NOMO-1 (cell line): ENCODE measurements at regions not wholly inside any gene's neighbourhood (a gene's known extent, or its start where the extent isn't known, plus 50 kb on each side); places are given as distances from the start of the nearest gene placed in this dataset.
"Not testable (repeated sequence)": the region's sequence is repeated elsewhere in the genome, so short reads cannot be mapped to it uniquely, and the experiment has no call there.

Experiments
- DNase-seq, 2 experiments: peaks; one replicate each; lab custom pipeline; 2025; ENCODE audit not compliant: unreplicated experiment in 2 of 2; lab: John Stamatoyannopoulos, UW

DNA sequence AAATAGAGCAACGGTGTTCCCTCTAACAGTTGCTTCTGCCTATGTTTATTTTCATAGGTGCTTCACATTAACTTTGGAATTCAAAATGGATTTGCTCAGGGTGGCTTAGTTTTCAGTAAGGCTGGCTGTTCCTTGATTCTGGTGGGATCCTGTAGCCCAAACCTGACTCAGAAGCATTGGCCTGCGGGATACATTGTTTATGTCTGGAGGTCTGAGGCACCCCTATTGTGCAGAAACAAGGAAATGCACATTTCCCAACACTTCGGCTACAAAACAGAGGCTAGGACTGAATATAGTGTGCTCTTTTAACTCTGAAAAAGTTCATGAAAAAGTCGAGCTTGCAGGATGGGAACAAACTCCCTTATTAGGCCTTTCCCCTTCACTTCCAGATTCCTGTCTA lies 133.8 kb upstream of the F3 start:
- no peak for DNase-seq

DNA sequence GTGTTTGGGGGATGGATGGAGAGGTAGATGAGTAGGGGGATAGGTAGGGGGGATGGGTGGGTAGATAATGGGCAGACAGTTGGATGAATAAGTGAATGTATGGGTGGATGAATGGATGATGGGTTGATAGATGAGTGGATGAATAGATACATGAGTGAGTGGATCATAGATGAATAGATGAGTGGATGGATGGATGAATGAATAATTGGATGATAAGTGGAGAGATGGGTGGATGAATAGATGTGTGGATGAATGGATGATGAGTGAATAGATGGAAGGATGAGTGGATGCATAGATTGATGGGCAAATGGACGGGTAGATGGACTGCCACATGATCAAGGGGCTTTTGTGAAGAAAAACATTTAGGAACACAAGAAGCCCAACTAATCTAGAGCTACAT lies 133.3 kb upstream of the F3 start:
- DNase-seq, result no peak

DNA sequence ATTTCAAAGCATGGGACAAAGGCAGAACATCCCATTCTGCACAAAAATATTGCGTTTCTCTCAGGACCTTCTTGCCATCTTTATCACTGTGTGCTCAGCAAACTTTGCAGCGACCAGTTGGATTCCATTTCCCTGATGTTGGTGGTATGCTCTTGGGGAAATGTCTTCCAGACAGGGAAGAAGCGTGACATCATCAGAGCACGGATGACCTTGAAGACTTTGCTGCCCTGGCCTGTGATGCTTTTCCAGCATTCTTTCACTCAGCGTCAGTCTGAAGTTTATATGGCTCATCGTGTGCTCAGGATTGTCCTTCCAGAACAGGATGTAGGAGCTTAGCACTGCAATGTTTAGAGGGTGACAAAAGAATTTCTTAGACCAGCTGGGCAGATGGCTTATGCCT lies 131.4 kb upstream of the F3 start:
- DNase-seq, result no peak

DNA sequence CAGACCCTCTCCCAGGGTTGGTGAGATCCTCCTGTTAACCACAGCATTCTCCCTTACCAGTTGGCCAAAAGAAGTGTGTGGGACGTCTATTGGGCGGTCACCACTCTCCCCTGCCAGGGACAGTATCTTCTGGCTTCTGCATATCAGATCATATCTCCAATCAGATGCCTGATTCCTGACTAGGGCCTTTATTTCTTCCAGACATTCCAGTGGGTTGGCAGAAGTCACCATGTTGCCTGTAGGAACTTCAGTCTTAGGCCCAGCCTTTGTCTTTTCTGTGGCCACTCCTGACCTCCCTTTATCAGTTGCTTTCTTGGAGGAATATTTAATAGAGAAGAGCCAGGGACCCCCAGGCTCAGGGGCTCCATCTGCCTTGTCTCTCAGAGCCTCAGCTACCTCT lies 130.4 kb upstream of the F3 start:
- DNase-seq, result no peak

DNA sequence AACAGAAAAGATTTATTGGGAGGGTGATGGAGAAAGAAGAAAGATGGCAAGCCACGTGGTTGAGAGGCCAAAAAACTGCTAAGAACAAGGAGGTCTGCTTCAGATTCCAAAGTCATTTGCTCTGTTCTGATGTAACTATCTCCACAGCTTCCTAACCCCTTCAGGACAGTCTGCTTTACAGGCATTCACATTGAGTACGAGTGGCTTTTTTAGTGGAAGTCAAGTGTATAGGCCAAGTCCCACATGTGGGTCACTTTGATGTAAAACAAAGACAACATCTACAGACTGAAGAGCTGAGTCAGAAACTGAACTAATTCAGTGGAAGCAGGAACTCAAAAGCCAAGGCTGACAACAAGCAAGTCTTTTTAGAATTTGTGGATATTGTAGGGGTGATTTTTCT lies 128.7 kb upstream of the F3 start:
- no peak for DNase-seq

DNA sequence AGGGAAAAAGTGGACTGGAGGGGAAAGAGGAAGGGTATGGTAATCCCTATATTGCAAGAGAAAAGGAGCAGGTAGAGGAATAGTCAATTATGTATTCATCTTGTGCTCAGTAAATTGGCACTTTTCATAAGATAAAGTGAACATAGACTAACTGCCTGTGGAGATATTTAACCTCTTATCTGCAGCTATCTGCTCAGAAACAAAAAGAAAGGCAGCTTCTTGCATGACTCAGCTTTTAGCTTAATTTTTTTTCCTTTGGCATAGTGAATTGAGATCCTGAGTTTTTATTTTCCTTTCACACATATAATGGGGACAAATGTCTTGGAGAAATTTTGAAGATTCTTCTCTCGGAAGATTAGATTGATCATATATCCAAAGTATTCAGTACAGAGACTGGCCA lies 127.6 kb upstream of the F3 start:
- DNase-seq, result no peak

DNA sequence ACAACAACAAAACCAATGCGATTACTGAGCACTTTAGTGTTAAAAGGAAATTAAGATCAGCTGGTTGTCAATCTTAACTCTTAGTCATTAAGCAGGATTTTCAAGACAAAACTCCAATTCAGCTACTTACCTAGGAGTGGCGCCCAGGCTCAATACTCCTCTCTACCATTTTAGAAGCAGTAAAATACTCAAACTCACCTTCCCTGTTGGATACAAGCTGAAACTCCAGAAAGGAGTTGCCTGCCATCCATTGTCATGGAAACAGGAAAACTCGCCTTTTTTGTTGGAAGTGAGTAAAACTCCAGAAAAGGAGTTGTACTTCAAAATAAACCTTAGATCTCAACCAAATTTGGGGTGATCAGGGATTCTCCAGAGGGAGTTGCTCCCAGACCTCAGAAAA lies 127.0 kb upstream of the F3 start:
- DNase-seq, result no peak

DNA sequence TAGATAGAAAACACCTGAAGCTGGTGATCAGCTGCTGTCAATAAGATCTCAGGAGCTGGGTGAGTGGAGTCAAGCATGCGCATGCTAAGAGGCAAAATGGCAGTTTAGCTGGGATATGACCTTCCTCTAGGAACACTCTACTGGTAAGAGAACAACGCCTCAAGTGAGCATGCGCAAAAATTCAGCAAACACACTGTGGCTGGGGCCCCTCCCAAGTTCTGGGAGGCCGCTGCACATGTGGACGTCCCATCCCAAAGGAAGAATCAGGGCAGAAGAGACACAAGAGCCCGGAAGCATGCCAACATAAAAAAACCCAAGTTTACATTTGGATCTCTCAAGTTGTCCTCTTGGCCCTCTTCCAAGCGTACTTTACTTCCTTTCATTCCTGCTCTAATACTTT lies 126.3 kb upstream of the F3 start:
- DNase-seq, result no peak

DNA sequence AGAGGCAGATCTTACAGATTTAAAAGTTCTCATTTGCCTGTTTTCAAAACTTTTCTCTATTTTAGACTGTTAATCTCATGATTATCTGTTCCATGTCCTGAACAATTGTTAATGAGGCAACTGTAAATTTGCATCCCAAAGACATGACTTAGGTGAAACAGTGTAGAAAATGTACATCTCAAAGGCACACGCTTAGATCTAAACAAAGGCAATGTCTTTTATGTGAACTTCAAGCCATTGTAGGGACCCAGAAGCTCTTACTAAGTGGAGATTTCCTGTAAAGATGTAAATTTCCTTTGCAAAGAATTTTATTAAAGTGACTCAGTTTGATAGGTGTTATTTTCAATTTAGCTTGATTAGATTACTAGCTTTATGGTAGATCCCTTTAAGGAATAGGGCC lies 125.2 kb upstream of the F3 start:
- DNase-seq, result no peak

DNA sequence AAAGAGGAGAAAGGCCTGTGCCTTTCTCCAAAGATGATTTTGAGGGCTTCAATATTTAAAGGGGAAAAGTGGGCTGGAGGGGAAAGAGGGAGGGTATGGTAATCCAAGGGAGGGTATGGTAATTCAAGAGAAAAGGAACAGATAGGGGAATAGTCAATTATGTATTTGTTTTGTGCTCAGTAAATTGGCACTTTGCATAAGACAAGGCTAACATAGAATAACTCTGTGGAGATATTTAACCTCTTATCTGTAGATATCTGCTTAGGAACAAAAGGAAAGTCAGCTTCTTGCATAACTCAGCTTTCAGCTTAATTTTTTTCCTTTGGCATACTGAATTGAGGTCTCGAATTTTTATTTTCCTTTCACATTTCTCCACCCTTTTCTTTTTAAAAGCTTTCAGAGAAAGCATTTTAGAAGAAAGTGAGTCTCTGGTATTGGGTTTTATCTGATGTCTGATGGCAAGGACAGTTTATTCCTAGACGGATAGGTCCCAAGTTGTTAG lies 119.9 kb upstream of the F3 start:
- DNase-seq, result no peak

DNA sequence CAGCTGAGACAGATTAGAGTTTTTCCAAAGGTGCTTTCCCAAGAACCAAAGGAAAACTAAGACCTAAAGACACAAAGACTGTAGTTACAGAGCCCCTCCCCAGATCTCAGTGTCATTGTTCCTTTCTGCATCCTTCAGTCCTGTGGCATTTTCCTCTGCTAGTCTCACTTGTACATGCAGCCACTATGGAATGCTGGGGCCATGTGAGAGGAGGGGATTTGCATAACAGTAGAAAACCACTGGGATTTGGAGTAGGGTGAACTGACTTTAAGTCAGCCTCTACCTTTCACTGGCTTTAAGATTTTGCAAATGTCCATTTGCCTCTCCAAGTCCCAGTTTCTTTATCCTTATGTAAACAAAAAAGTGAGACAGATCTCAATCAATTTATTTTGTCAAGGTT lies 119.4 kb upstream of the F3 start:
- DNase-seq, result no peak

DNA sequence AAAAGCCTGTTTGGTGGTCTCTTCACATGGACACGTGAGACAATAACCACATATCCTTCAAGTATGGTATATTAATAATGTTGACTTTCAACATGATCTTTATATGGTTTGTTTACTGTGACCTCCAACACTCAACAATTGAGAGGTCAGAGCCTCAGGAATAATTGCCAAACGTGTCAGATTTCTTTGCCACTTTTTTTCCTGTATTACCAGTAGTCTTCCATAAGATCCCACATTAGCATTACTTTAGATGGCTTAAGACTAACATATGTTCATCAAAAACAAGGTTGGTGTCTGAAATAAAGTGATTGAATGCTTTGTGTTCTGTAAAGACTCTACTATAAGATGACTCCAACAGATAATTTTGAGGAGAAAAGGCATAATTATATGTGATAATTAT lies 118.7 kb upstream of the F3 start:
- DNase-seq, result no peak

DNA sequence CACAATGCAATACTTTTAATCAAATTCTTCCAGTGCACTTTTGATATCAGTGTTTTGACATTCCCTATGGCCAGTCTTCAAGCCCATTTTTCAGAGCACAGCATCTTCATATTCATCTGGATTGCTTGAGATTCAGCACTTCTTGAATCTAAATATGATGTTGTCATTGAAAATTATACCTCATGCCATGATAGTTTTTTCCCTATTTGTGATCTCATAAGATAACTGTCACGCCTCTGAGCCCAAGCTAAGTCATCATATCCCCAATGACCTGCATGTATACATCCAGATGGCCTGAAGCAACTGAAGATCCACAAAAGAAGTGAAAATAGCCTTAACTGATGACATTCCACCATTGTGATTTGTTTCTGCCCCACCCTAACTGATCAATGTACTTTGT lies 117.6 kb upstream of the F3 start:
- DNase-seq, result not testable (repeated sequence)

DNA sequence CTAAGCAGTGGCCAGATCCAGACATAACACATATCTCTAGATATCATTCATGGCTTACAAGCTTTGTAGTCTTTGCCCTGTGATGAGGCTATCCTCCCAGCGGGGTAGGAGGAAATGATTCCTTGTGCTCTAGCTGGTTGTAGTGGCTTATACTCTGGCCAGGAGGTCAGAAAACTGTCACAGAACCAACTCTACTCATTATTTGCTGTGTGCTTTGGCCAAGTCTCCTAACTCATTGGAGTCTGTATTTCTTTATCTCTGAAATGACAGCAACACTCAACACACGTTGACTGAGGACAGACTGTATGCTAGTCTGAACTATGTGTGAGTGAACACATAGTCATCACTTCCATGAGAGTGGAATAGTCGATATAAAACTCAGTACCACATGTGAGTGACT lies 116.7 kb upstream of the F3 start:
- DNase-seq, result no peak

DNA sequence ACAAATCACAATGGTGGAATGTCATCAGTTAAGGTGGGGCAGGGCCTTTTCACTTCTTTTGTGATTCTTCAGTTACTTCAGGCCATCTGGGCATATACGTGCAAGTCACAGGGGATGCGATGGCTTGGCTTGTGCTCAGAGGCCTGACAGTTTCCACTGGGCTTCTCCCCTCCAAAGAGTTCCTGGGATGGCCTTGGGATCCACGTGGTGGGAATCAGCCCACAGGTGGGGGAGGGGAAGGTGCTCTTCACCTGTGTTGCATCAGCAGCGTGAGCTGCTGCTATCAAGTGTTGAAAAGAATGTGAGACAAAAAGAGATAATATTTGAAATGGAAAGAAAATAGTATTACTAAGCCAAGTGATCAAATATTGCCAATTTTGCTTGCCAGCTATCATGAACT lies 116.2 kb upstream of the F3 start:
- not testable (repeated sequence) for DNase-seq

DNA sequence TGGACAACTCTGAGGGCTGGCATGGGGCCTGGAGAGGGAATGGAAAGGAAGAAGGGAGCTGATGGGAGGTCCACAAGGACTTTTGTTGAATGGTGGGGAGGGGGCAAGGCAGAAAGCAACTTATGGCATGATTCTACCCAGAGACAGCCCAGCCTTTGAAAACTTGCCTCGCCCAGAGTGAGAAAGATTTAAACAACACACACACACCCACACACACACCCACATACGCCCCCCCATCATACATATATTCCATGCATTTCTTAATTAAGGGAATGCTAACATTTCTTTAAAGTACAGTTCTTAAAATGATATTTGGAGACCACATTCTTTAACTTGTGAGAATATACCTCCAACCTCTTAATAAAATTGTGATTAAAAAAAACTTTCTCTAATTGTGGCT lies 115.4 kb upstream of the F3 start:
- no peak for DNase-seq

DNA sequence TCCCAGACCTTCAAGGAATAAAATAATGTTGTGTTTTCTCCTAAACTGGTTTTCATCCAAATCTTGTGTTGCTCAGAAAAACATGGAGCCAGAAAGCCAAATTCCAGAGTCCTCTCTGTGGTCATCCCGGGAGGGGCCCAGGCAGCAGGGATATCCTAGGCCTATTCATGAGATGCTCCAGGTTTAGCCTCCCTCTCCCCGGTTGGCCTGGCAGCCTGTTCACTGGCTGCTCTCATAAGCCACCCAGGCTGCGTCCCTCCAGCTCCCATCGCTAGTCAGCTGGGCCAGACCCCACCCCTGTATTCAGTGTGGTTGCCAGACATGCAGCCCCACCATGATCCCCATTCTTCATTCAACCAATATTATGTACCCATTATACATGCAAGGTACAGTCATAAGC lies 113.4 kb upstream of the F3 start:
- no peak for DNase-seq

DNA sequence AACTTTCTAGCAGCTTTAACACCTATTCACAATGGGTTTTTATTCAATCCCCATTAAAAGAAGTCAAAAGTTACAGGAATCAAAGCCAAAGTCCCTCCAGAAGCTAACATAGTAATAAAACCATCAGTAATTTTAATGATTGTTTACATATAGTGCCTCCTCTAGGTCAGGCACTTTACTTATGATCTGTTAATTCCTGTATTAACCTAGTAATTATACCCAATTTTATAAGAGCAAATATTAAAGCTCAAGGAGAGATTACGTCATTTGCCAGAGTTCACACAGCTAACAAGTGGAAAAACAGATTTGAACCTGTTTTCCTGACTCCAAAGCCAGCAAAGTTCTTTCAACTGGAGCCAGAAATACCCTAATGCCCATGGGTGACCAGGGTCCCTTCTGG lies 112.9 kb upstream of the F3 start:
- DNase-seq, result no peak

DNA sequence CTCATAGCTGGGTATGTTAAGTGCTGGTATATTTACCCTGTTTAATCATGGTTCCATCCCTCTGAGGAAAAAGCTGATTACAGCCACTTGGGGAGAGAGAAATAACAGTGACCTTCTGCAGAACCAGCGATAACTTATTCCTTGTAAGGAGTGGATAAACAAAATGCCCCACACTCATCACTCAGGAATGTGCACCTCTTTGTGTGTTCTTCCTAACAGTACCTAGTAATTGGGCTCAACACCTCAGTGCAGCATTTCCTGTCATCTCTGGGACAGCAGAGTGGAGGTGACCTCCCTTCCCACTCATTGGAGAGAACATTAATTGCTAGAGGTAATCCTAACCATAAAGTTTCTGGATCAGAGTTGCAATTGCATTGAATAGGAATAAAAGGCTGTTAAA lies 112.5 kb upstream of the F3 start:
- no peak for DNase-seq

DNA sequence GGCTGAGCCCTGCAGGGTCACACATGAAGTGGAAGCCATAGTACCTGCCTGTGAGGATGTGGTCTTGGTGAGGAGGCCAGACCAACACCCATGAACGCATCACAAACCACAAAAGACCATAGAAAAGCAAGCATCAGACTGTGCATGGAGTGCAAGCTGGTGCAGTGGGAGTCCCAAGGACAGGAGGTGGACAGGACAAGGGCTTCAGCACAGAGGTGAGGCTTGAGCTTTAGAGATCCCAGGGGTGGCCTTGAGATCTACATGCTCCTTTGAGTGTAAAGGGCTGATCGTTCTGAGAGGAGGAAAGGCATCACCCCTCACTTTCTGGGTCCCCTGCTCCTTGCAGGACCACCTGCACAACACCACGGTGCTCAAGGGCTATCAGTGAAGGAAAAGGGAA lies 111.9 kb upstream of the F3 start:
- DNase-seq, result no peak

DNA sequence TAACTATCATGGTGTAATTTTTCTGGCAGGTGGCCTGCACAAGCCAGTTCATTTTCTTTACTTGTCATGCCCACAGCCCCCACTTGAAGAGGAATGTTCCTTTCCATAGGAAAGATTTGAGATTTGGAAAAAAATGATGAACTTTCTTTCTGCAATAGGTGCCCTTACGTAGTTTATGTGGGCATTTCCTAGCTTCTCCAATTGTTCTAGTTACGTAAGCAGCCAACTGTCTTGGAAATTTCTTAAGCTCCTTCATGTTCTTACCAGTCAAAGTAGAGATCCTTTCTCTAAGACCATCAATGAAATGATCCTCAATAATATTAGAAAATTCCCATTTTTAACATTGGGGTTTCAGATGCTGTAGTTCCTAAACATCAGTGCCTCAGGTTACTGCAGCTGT lies 109.5 kb upstream of the F3 start:
- no peak for DNase-seq

DNA sequence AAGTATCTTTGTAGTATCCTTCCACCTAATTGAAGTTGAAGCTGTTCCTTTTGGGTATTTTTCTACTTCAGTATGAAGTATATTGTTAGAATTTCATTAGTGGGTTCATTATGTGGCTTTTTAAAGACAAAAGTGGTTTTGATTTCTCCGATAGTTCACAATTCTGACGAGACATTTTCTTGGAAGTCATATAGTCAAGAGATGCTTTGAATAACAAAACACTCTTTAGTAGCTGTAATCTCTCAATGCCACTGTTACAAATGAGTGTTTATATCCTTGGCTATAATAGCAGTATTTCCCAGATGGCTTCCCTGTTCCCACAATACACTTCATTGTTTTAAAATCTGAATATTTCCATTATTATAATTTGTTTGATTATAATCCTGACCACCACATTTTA lies 108.7 kb upstream of the F3 start:
- no peak for DNase-seq

DNA sequence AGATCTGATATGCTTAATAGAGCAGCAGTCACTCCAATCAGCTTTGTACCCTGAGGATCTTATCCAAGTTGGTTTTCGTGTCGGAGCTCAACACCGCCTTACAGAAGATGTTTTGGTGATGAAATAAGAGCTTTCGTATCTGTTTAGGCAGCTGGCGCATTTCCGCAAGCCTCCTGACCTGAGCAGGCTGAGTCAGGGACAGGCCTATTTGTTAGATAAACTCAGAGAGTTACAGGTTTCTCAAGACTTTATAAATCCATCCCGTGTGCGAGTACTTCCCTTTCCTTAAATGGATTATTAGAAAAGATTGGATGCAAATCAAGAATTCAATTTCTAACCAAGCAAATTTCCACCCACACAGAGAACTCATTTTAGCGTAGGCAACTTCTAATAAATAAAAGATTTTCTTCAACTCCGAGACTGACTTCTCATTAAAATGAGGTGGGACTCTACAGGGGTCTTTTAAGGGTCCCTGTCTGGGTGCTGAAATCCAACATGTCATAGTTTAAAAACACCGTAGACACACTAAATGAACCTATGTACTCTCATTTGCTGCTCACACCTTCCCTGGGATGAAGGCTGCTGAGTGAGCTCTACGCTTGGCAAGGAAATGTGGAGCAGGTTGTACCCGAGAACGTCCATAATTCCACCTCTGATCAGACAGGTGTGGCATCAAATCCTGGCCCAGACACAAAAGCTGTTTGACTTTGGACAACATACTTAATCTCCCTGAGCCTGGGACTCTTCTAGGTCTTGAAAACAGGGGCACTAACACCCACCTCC lies 106.9 kb upstream of the F3 start:
- no peak for DNase-seq
